ENCODE measurements at regions not wholly inside any gene's neighbourhood (a gene's known extent, or its start where the extent isn't known, plus 50 kb on each side); places are given as distances from the start of the nearest gene placed in this dataset.

DNA sequence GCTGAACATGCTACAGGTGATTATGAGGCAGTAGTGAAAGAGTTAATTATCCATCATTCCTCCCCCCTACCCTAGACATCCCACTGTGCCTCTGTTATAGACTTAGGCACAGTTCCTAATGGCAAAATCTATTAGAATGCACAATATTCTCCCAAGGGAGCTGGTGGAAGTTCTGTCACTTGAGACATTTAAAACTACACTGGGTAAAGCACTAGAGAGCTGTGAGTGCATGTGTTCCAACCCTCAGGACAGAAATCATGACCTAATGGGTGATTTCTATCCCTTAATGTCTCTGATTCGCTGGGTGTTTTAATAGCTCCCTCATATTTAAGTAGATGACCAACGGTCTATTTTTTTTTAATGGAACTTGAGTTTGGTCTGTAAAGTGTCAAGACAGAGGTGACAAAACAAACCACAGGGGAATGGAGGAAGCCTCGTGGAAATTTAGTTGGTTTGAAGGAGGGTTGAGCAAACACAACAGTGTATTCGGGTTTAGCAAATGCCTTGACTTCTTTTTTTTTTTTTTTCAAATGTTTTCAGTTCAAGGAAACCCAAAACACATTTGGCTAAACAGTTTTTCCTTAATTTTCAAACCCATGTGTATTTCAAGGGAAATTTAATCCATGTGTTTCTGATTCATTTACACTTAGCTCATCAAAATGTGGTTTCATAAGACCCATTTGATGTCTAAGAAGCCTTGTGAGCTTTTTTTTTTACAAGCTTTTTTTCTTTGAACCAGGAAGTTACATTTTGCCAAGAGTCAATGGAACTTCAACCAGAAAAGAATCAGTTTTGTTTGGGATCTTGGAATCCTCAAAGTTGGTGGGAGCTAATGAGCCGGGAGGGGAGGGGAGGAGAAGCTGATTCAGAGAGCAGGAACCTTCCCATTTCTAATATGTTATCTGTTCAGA, 665.1 kb upstream of the ZEB2 start:
- DNase-seq = no peak

- DNase-seq = no peak
Observed at GRCh38 chr2:145169285-145169684, 649.4 kb upstream of the ZEB2 start.

DNA sequence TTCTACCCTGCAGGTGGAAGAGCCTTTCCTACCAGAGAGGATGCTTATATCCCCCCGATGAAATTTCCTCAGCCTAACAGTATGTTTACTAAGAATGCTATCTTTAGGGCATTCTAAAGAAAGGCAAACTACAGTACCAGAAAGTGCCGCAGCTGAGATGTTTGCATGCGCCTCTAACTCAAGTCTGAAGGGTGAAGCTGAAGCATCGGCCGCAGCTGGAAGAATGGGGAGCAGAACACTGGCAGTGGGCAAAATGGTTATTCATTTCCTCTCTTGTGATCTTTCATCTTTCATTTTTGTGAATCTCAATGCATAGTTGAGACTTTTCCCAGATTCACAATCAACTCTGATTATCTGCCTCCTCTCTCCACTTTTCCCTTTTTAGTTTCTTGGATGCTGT, 648.2 kb upstream of the ZEB2 start:
- DNase-seq = no peak

- DNase-seq = no peak
Observed at GRCh38 chr2:145166731-145167302, 646.9 kb upstream of the ZEB2 start.

DNA sequence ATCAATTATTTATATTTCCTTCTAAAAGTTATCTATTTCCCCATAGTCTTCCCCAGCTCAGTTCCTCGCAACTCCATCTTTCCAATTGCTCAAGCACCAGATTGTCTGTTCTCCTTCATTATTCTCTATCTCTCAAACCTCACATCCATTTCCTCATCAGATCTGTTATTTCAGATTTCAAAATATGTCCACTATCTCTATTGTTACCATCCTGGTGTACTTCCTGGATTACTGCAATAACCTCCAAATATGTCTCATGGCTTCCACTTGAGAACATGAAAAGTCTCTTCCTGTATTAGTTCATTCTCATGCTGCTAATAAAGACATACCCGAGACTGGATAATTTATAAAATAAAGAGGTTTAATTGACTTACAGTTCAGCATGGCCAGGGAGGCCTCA, 641.7 kb upstream of the ZEB2 start:
- no peak for DNase-seq

- DNase-seq = no peak
Observed at GRCh38 chr2:145160855-145161254, 640.9 kb upstream of the ZEB2 start.

DNA sequence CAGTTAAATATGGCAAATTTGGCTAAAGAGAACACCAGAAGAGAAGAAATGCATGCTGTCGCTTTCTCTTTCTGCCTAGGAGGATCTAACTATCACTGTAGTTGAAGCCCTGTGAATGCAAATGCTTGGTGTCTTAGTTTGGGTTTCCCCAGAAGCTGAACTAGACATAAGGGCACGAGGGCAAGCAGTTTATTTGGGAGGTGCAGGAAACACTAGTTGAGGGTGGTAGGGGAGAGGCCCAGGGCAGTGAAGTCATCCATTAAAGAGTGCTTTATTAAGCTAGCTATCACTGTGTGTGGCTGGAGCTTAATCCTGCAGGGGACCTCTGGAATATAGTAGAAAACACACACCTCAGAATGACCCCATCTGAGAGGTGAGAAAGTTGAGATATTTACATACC, 639.8 kb upstream of the ZEB2 start:
- DNase-seq = no peak

DNA sequence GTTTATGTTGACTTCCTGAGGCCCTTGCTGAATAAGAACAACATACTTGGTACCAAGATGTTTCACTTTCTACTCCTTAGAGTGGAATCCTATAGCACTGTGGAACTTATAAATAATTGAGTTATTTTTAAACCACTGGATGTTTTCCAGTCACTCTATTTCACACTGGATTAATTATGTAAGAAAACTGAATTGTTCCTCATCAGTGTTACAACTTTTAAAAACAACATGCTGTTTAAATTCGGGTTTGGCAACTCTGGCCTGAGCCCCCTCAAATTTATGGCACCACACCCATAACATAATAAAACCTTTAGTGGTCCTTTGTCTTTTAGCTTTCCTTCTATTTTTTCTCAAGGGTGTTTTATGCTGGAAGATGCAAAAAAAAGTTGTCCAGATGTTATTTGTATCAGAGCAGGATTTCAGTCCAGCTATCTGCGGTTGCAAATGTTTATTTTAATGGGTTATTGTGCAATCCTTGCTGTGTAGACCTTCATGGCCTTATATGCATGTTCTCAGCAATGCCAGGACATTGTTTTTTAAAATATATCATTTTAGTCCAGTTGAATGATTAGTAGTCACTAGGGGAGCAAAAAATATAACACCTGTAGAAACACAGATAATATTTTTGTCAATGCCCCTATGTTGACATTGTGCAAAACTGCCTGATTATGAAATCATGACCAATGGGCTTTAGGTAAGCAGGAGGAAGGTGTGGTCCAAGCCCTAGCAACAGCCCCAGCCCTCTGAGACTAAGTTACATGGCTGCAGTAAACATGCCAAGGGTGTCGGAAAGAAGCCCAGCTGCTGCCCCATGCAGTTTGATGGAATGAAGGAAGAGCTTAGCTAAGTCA, 638.0 kb upstream of the ZEB2 start:
- no peak for DNase-seq

- DNase-seq = no peak
Observed at GRCh38 chr2:145157036-145157675, 637.2 kb upstream of the ZEB2 start.

DNA sequence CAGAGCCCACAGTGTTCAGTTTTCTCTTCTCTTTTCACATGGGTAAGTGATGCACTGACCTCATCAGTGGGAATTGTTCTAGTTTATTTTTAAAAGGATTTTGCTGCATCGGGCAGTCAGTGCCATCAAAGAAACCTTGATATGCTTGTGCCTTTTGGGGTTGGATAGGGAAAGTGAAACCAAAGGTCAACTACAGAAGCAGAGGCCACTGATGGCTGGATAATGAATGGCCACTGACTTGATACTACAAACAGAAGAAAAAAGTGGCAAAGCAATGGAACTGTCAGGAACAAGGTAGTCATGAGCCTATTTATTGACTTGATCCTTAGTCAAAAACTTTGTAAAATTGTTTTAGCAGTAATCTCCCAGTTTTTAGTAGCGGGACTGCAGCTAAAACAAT, 636.3 kb upstream of the ZEB2 start:
- no peak for DNase-seq

DNA sequence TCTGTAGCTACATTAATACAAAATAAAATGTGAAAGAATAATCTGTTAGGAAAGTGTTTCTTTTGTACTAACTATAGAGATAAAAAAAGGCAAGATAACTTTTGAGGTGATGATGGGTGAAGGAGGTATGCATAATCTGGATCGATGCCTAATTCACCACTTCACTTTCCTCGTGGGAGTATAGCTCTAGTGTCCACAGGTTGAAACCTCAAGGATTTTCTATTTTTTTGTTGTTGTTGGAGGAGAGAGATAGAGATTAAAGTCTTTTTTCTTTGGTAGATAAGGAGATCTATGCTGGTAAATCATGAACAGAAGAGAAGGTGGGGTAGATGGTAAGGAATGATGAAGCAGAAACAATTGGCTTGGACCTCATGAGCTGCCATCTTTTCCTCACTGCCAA, 635.3 kb upstream of the ZEB2 start:
- no peak for DNase-seq

- DNase-seq = no peak
Observed at GRCh38 chr2:145154731-145155130, 634.8 kb upstream of the ZEB2 start.

DNA sequence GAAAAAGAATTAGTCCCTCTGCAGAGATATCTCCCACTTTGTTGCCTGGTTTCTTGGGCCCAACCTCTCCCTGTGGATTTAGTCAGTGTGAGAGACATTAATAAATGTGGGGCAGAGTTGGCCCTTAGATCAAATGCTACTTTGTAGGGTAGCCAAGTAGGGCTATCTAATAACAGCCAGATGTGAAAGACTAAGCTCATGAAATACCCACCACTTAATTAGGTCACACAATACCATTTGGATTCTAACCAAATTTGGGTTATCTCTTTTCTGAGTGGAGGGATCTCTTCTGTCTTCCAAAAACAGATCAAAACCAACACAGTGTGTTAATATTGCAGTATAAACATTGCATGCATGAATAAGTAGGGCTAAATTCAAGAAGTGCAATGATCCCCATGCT, 626.8 kb upstream of the ZEB2 start:
- no peak for DNase-seq

DNA sequence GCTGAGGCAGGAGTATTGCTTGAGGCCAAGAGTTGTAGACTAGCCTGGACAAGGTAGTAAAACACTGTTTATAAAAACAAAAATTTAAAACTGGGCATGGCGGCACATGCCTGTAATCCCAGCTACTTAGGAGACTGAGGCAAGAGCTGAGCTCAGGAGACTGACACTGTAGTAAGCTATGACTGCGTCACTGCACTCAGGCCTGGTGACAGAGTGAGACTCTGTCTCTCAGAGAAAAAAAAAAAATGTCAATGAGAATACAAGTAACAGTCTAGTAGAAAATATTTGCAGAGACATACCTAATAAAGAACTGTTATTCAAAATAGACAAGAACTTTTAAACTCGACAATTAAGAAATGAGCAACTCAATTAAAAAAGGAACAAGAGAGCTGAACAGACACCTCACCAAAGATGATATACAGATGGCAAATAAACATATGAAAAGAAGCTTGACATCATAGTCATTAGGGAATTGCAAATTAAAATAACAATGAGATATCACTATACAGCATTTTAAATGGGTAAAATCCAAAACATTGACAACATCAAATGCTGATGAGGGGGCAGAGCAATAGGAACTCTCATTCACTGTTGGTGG, 624.3 kb upstream of the ZEB2 start:
- no peak for DNase-seq

DNA sequence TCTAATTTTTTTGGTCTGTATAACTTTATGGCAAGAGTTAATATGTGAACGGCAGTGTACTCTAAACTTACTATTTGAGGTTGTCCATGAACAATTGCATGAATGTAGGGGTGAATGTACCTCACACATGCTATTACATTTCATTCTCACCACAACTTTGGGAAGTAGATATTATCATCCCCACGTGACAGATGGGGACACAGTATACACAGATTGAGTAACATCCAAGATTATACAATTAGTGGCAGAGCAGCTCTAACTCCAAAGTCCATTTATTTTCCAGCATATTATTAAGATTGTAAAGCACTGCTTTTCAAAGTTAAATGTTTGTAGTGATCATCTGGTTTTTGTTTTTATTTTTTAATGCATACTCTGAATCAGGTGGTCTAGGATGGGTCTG, 622.1 kb upstream of the ZEB2 start:
- DNase-seq = no peak

GRCh38 chr2:145140658-145141057, 620.7 kb upstream of the ZEB2 start:
- DNase-seq = no peak

- DNase-seq = no peak
Observed at GRCh38 chr2:145138626-145139025, 618.7 kb upstream of the ZEB2 start.

DNA sequence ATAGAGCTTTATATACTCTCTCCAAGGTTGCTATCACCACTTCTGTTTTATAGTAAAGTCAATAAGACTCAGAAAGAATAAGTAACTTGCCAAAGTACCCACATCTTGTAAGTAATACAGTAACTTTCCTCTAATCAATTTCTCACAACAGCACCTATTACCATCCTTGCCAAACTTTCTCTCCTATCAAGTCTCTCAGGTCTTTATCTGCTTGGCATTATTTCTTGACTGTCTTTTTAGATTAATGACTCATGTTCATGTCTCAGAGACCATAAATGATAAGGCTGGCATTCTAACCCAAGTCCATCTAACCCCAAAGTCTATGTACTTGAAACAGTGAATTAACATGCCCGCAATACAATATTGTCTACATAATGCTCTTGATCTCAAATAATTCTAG, 618.0 kb upstream of the ZEB2 start:
- DNase-seq = no peak

DNA sequence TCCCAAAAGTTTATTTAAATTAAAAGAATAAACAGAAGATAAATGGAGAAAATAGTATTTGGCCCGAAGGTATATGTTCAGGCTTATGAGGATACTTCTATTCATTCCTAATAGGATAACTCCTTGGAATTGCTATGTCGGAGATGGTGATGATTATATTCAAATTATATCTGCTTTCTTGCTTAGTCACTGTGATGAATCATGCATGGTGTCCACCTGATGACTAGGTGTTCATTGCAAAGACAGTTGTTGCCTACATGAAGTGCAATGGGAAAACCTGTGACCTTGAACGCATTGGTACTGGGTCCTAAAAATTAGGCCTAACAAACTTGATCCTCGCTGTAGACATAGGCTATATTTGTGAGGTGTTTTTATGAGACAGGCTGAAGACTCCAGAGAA, 617.3 kb upstream of the ZEB2 start:
- DNase-seq = no peak

GRCh38 chr2:145136702-145137101, 616.8 kb upstream of the ZEB2 start:
- DNase-seq = no peak

DNA sequence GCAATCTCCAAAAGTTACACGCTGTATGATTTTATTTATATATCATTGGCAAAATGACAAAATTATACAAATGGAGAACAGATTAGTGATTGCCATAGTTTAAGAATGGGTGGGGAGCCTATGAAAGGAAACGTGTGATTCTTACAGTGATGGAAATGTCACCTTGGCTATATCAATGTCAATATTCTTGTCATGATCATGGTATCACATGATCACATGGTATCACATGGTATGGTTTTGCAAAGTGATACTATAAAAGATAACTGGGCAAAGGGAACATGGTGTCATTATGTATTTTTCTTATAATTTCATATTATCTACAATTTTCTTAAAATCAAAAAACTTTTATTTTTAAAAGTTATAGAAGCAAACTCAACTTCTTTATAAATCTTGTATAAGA, 606.2 kb upstream of the ZEB2 start:
- DNase-seq = no peak

GRCh38 chr2:145124085-145124484, 604.2 kb upstream of the ZEB2 start:
- no peak for DNase-seq

DNA sequence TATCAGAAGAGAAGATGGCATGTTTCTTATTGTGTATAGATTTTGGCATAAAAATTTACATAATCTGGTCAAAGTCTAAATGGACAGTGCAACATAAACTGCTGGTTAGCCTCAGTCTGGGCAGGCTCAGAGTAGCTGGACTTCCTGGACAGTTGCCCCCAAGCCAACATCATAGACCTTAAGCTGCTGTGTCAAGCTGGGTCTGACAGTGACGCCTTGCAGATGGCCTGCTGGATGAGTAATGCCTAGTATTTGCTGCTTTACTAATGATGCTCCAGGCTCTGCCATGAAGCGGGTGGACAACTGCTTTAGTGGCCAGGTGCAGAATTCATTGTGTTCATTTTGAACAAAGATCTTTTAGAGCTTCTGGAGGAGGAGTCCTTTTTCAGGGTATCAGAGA, 603.7 kb upstream of the ZEB2 start:
- DNase-seq = no peak

Data from stimulated activated naive CD4-positive, alpha-beta T cell (primary cell).